Bronchial epithelial cell (primary cell): ENCODE measurements at regions not wholly inside any gene's neighbourhood (a gene's known extent, or its start where the extent isn't known, plus 50 kb on each side); places are given as distances from the start of the nearest gene placed in this dataset.
"Not testable (repeated sequence)": the region's sequence is repeated elsewhere in the genome, so short reads cannot be mapped to it uniquely, and the experiment has no call there.

Experiments
- DNase-seq: peaks from one replicate; pipeline ENCODE4 v3.0.0-alpha.2; 2010; ENCODE audit warnings: low read depth
- FAIRE-seq: peaks from 2 replicates; lab custom pipeline; 2011; peaks lifted over from hg19 to GRCh38; lab: Jason Lieb, UNC
- H3K27me3 ChIP-seq: 2 replicates; pipeline ENCODE4 v1.5.1; 2011; ENCODE audit warnings: low read length; ENCODE audit not compliant: control insufficient read depth, insufficient read depth
- H3K36me3 ChIP-seq: 2 replicates; pipeline ENCODE4 v1.5.1; 2011; ENCODE audit warnings: low read length; ENCODE audit not compliant: control insufficient read depth, insufficient read depth
- H3K4me3 ChIP-seq: 2 replicates; pipeline ENCODE4 v1.5.1; 2011; ENCODE audit warnings: mild to moderate bottlenecking, low read depth, low read length, control low read depth
- CTCF ChIP-seq: IDR thresholded peaks from 2 replicates; pipeline ENCODE4 v1.5.1; 2011; ENCODE audit warnings: mild to moderate bottlenecking, moderate library complexity, low read length, control low read depth, inconsistent platforms; ENCODE audit not compliant: insufficient read depth, severe bottlenecking

DNA sequence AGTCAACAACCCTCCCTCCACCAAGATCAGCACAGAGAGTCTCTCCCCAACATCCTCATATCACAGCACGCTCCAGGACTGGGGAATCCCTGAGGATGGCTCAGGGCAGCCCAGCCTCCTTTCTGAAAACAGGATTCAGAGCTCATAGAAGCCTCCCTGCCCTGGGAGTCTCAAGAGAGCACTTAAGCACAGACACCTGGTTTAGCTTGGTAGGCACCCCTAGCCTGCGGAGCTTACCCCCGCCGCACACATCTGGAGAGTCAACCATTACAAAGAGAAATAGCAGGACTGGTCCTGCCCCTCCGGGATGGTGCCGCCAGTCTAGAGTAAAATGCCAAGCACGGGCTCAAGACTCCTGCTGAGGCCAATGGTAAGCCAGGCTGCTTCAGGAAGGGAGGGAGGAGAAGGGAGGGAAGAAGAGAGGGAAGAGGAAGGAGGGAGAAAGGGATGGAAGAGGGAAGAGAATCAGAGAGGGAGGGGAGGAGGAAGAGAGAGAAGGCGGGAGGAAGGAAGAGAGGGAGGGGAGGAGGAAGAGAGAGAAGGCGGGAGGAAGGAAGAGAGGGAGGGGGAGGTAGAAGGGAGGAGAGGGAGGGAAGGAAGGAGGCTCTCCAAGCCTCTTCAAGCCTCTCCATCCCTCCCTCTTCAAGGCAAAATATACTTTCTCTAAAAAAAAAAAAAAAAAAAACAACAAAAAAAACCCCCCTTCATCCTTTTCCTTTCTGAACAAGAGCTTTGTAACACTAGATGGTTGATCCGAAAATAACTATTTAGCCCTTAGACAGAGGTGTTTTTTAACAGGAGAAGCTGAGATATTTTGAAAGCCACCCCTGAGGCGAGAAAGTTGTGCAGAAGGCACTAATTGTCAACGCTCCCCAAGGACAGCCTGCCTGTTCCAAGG lies 278.6 kb upstream of the TLE3 start:
- DNase-seq (no peak), FAIRE-seq (peak; percentile 81)
- H3K4me3 ChIP-seq = no peak overlapping the region
- H3K27me3 ChIP-seq = peaks cover 2% of the 10 kb centered on the region
- TF ChIP-seq CTCF = no peak
- no peaks in the 10 kb centered on the region for H3K36me3 ChIP-seq

GRCh38 chr15:70375586-70375985 lies 277.9 kb upstream of the TLE3 start:
- FAIRE-seq = peak; percentile 60
- no peak for TF ChIP-seq CTCF
- Histone ChIP-seq H3K4me3 (no peak overlapping the region), H3K27me3 (no peaks in the 10 kb centered on the region), H3K36me3 (no peaks in the 10 kb centered on the region)
- no peak for DNase-seq

DNA sequence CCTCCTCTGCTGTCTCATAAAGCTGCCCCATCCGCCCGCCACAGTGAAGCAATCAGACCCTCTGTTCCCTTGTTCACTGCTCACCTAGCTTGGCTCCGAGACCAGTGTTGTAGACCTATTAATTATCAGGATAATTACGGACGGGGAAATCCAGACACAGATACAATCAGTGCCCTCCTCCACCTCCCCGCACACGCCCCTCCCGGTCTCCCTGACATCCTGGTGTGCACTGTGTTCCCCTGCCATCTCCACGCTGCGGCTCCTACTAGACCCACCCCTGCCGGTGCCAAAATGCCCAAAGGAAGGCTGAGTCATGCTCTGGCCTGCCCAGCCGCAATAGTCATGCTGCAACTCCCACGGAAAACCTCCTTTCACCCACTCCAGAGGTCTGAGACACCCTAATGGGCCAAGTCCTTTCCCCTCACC lies 277.3 kb upstream of the TLE3 start:
- FAIRE-seq (no peak), DNase-seq (peak; percentile 86)
- TF ChIP-seq CTCF = no peak
- Histone ChIP-seq H3K27me3 (no peaks in the 10 kb centered on the region), H3K36me3 (no peaks in the 10 kb centered on the region), H3K4me3 (no peak overlapping the region)

GRCh38 chr15:70374096-70374495 lies 276.4 kb upstream of the TLE3 start:
- no peak for DNase-seq
- Histone ChIP-seq H3K27me3 (peaks cover 2% of the 10 kb centered on the region), H3K36me3 (no peaks in the 10 kb centered on the region), H3K4me3 (no peak overlapping the region)
- FAIRE-seq = peak; percentile 23
- TF ChIP-seq CTCF = no peak

DNA sequence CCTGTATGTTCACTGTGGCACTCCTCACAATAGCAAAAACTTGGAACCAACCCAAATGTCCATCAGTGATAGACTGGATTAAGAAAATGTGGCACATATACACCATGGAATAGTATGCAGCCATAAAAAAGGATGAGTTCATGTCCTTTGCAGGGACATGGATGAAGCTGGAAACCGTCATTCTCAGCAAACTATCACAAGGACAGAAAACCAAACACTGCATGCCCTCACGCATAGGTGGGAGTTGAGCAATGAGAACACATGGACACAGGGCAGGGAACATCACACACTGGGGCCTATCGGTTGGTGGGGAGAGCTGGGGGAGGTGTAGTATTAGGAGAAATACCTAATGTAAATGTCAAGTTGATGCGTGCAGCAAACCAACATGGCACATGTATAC lies 275.7 kb upstream of the TLE3 start:
- not testable (repeated sequence) for DNase-seq, H3K36me3 ChIP-seq, H3K4me3 ChIP-seq, FAIRE-seq, H3K27me3 ChIP-seq

GRCh38 chr15:70367913-70368705 lies 270.4 kb upstream of the TLE3 start:
- not testable (repeated sequence) for H3K36me3 ChIP-seq, H3K27me3 ChIP-seq, FAIRE-seq, DNase-seq, H3K4me3 ChIP-seq

GRCh38 chr15:70364023-70364422 lies 266.3 kb upstream of the TLE3 start:
- H3K27me3 ChIP-seq, H3K36me3 ChIP-seq, FAIRE-seq, DNase-seq, H3K4me3 ChIP-seq: not testable (repeated sequence)
